OCI-LY7 (cell line): ENCODE measurements at regions not wholly inside any gene's neighbourhood (a gene's known extent, or its start where the extent isn't known, plus 50 kb on each side); places are given as distances from the start of the nearest gene placed in this dataset.
A peak's percentile ranks its signal among the peaks of the same experiment; 100 is the strongest.

Experiments
- BruUV-seq: library from RNA; stranded (reverse); fragments of 400-500 nt; replicated peaks from 2 replicates; lab custom pipeline; 2021; lab: Mats Ljungman, UMichigan
- CTCF ChIA-PET: fragments of 300-600 bp; sonication (Branson Sonifier 250); formaldehyde crosslinking; loops from one replicate; lab custom pipeline; 2022; ENCODE audit warnings: antibody characterized with exemption; ENCODE audit not compliant: unreplicated experiment; lab: Charles Lee
- POLR2A ChIA-PET: fragments of 300-600 bp; sonication (Branson Sonifier 250); formaldehyde crosslinking; loops from one replicate; lab custom pipeline; 2022; ENCODE audit warnings: antibody characterized with exemption; lab: Charles Lee
- DNase-seq: peaks from one replicate; pipeline ENCODE4 v3.0.0-alpha.2; 2015; ENCODE audit warnings: low spot score
- H2AFZ ChIP-seq: fragments of 200-600 bp; sonication (generic), shearing (Covaris generic); 2 replicates; pipeline ENCODE4 v1.6.1; 2014; ENCODE audit warnings: mild to moderate bottlenecking, antibody characterized with exemption, low read length, moderate library complexity
- H3K27ac ChIP-seq: fragments of 200-600 bp; sonication (generic); 2 replicates; pipeline ENCODE4 v1.5.1; 2014; ENCODE audit warnings: mixed run types, low read depth, mild to moderate bottlenecking, moderate library complexity, low read length, inconsistent platforms; ENCODE audit not compliant: poor library complexity, severe bottlenecking
- H3K36me3 ChIP-seq: fragments of 200-600 bp; sonication (generic); 2 replicates; pipeline ENCODE4 v1.6.1; 2014; ENCODE audit warnings: mild to moderate bottlenecking, antibody characterized with exemption, low read length, moderate library complexity, mixed read lengths; ENCODE audit not compliant: insufficient read depth
- H3K4me1 ChIP-seq: fragments of 200-600 bp; sonication (generic); 2 replicates; pipeline ENCODE4 v1.5.1; 2014; ENCODE audit warnings: mild to moderate bottlenecking, low read length; ENCODE audit not compliant: insufficient read depth, poor library complexity, severe bottlenecking
- H3K4me2 ChIP-seq: fragments of 200-600 bp; sonication (generic); 2 replicates; pipeline ENCODE4 v1.6.1; 2014; ENCODE audit warnings: mild to moderate bottlenecking, low read length
- H3K4me3 ChIP-seq: fragments of 200-600 bp; sonication (generic); 2 replicates; pipeline ENCODE4 v1.5.1; 2014; ENCODE audit warnings: mild to moderate bottlenecking, low read depth, low read length; ENCODE audit not compliant: poor library complexity, severe bottlenecking
- H3K79me2 ChIP-seq: fragments of 200-600 bp; sonication (generic); 2 replicates; pipeline ENCODE4 v1.6.1; 2016; ENCODE audit warnings: low read depth, mild to moderate bottlenecking, low read length, moderate library complexity, mixed read lengths; ENCODE audit not compliant: insufficient read depth
- H3K9me2 ChIP-seq: fragments of 200-600 bp; sonication (generic); 2 replicates; pipeline ENCODE4 v1.6.1; 2016; ENCODE audit warnings: mild to moderate bottlenecking, low read length, mixed read lengths; ENCODE audit not compliant: insufficient read depth
- H3K9me3 ChIP-seq: fragments of 200-600 bp; sonication (generic); 2 replicates; pipeline ENCODE4 v1.6.1; 2014; ENCODE audit warnings: mild to moderate bottlenecking, mixed run types, low read length, mixed read lengths
- H4K20me1 ChIP-seq: fragments of 200-600 bp; sonication (generic); 2 replicates; pipeline ENCODE4 v1.6.1; 2014; ENCODE audit warnings: mild to moderate bottlenecking, antibody characterized with exemption, low read length, moderate library complexity, mixed read lengths; ENCODE audit not compliant: insufficient read depth
- CTCF ChIP-seq: fragments of 200-600 bp; sonication (generic); conservative IDR thresholded peaks from 2 replicates; pipeline ENCODE4 v1.5.1; 2014; ENCODE audit warnings: mild to moderate bottlenecking, antibody characterized with exemption, low read length, moderate library complexity, mixed read lengths
- EZH2phosphoT487 ChIP-seq: fragments of 200-600 bp; sonication (generic); IDR thresholded peaks from 2 replicates; pipeline ENCODE4 v1.6.1; 2018; ENCODE audit warnings: low read depth, borderline replicate concordance, mild to moderate bottlenecking, mixed run types, antibody characterized with exemption, low read length, moderate library complexity, mixed read lengths
- intact Hi-C: fragments of 100-400 bp; cut with micrococcal nuclease; formaldehyde crosslinking; loops from one replicate; pipeline ENCODE4 v1.10.0; 2022; ENCODE audit not compliant: unreplicated experiment

- H3K4me3 ChIP-seq = no peak overlapping the region
- H4K20me1 ChIP-seq = no peaks in the 10 kb centered on the region
- no peaks in the 10 kb centered on the region for H3K9me2 ChIP-seq
- no peaks in the 10 kb centered on the region for H3K79me2 ChIP-seq
- no peaks in the 10 kb centered on the region for H3K9me3 ChIP-seq
- DNase-seq = no peak
- H3K4me2 ChIP-seq = no peak overlapping the region
- no peak overlapping the region for H3K27ac ChIP-seq
- intact Hi-C loops = loop anchor here (10.0 kb wide), 1 partner anchor 533 kb away; no protein-coding TSS in a partner anchor
- ChIA-PET POLR2A (no interaction called here), CTCF (no interaction called here)
- no peaks in the 10 kb centered on the region for H3K36me3 ChIP-seq
- no peaks in the 10 kb centered on the region for H3K4me1 ChIP-seq
- TF ChIP-seq EZH2phosphoT487 (no peak), CTCF (no peak)
- no TSS peak for BruUV-seq
- no peak overlapping the region for H2AFZ ChIP-seq
Observed at GRCh38 chr2:145047554-145047953, 527.6 kb upstream of the ZEB2 start.

GRCh38 chr2:145044491-145044890 is 524.6 kb upstream of the ZEB2 start:
- no peaks in the 10 kb centered on the region for H3K36me3 ChIP-seq
- no peak for TF ChIP-seq EZH2phosphoT487
- TF ChIP-seq CTCF = no peak
- no peak overlapping the region for H2AFZ ChIP-seq
- no peaks in the 10 kb centered on the region for H4K20me1 ChIP-seq
- H3K4me1 ChIP-seq = no peaks in the 10 kb centered on the region
- no peak overlapping the region for H3K4me3 ChIP-seq
- H3K9me3 ChIP-seq = no peaks in the 10 kb centered on the region
- no peak overlapping the region for H3K4me2 ChIP-seq
- no peak for DNase-seq
- ChIA-PET CTCF (no interaction called here), POLR2A (interaction anchor here (0.6 to 0.9 kb wide), 2 partner anchors 9 to 372 kb away, joined by 3 to 4 read pairs; no protein-coding TSS in a partner anchor)
- no peaks in the 10 kb centered on the region for H3K9me2 ChIP-seq
- H3K79me2 ChIP-seq = no peaks in the 10 kb centered on the region
- H3K27ac ChIP-seq = no peak overlapping the region
- BruUV-seq = no TSS peak
- intact Hi-C loops = loop anchor here (10.0 kb wide), 1 partner anchor 530 kb away; no protein-coding TSS in a partner anchor

- no peaks in the 10 kb centered on the region for H4K20me1 ChIP-seq
- H3K4me3 ChIP-seq = no peak overlapping the region
- no peaks in the 10 kb centered on the region for H3K4me1 ChIP-seq
- intact Hi-C loops = loop anchor here (10.0 kb wide), 1 partner anchor 529 kb away; no protein-coding TSS in a partner anchor
- POLR2A ChIA-PET = no interaction called here
- H3K4me2 ChIP-seq = no peak overlapping the region
- H2AFZ ChIP-seq = no peak overlapping the region
- CTCF ChIA-PET = no interaction called here
- no peaks in the 10 kb centered on the region for H3K9me3 ChIP-seq
- H3K27ac ChIP-seq = no peak overlapping the region
- peak; percentile 2 for DNase-seq
- BruUV-seq = no TSS peak
- H3K9me2 ChIP-seq = no peaks in the 10 kb centered on the region
- no peak for TF ChIP-seq EZH2phosphoT487
- TF ChIP-seq CTCF = peak; percentile 42; the same call in 1 of the 2 replicates
- no peaks in the 10 kb centered on the region for H3K79me2 ChIP-seq
- H3K36me3 ChIP-seq = no peaks in the 10 kb centered on the region
Observed at GRCh38 chr2:145043399-145043834, 523.5 kb upstream of the ZEB2 start.
